Transverse colon (tissue), 4 donors: ENCODE measurements at regions not wholly inside any gene's neighbourhood (a gene's known extent, or its start where the extent isn't known, plus 50 kb on each side); places are given as distances from the start of the nearest gene placed in this dataset.

Experiments used
- DNase-seq: peaks from one replicate; pipeline ENCODE4 v3.0.0-alpha.2; 2019
- H3K27ac ChIP-seq, 4 donors: fragments of 200-600 bp; sonication (generic); 2 replicates each; pipeline ENCODE4 v1.5.1; 2016 to 2018; ENCODE audit warnings: inconsistent platforms in 4 of 4
- H3K27me3 ChIP-seq: fragments of 200-600 bp; sonication (generic); 2 replicates; pipeline ENCODE4 v1.5.1; 2017; ENCODE audit warnings: inconsistent platforms
- H3K36me3 ChIP-seq, 4 donors: fragments of 200-600 bp; sonication (generic); 2 replicates each; pipeline ENCODE4 v1.5.1; 2017 to 2019; ENCODE audit warnings: inconsistent platforms in 4 of 4
- H3K4me1 ChIP-seq, 4 donors: fragments of 200-600 bp; sonication (generic); 2 replicates each; pipeline ENCODE4 v1.5.1; 2017 to 2020; ENCODE audit warnings: inconsistent platforms in 4 of 4
- H3K4me3 ChIP-seq, 4 donors: fragments of 200-600 bp; sonication (generic); 1 replicate in 1 of 4; 2 replicates in 3 of 4; pipeline versions ENCODE4 v1.5.1 to v1.6.1; 2017 to 2019; ENCODE audit warnings: inconsistent platforms in 4 of 4
- H3K9me3 ChIP-seq, 2 donors: fragments of 200-600 bp; sonication (generic); 2 replicates each; pipeline ENCODE4 v1.5.1; 2017 to 2019; ENCODE audit warnings: inconsistent platforms in 2 of 2
- CTCF ChIP-seq, 5 experiments: fragments of 200-600 bp in 3 of 5; fragments of 450-650 bp in 2 of 5; sonication (generic) in 3 of 5; IDR thresholded peaks; 1 replicate in 2 of 5; 2 replicates in 3 of 5; pipeline ENCODE4 v1.5.1; 2016 to 2017; ENCODE audit warnings: antibody characterized with exemption in 5 of 5, inconsistent platforms in 3 of 5, mild to moderate bottlenecking in 2 of 5, moderate library complexity in 1 of 5
- EP300 ChIP-seq: sonication (generic); formaldehyde crosslinking; IDR thresholded peaks from one replicate; pipeline ENCODE4 v1.6.1; 2017; ENCODE audit warnings: antibody characterized with exemption, low read depth
- POLR2A ChIP-seq: fragments of 450-650 bp; IDR thresholded peaks from one replicate; pipeline ENCODE4 v1.6.1; 2016; ENCODE audit warnings: antibody characterized with exemption, mild to moderate bottlenecking, moderate library complexity
- POLR2AphosphoS5 ChIP-seq, 3 donors: sonication (generic); formaldehyde crosslinking; IDR thresholded peaks; one replicate each; pipeline ENCODE4 v1.6.1; 2016; ENCODE audit warnings: antibody characterized with exemption in 3 of 3
- WGBS, 2 donors: methylation state at CpG; one replicate each; pipeline ENCODE4 v1.1.5; 2018; ENCODE audit warnings: low coverage in 1 of 2; 5-methylcytosine and 5-hydroxymethylcytosine counted together
- in situ Hi-C, 4 donors: fragments of 200-750 bp; cut with MboI; loops; one replicate each; pipeline versions ENCODE4 v1.15.0 to v1.15.1; 2017; ENCODE audit warnings: low sequenced_read_pairs in 3 of 4, low pct_ligation_motif_present in 1 of 4, low pct_unique_long_range_greater_than_20kb in 1 of 4
- intact Hi-C: fragments of 100-400 bp; cut with DNase I; formaldehyde crosslinking; loops from one replicate; pipeline ENCODE4 v1.15.1; 2023; ENCODE audit warnings: low total_unique reads

- TF ChIP-seq EP300 (no peak), POLR2AphosphoS5 (IDR thresholded peaks at IDR 0.05) (no peak), CTCF (IDR thresholded peaks at IDR 0.05) (no peak), POLR2A (no peak)
- Histone ChIP-seq H3K36me3 (no peaks in the 10 kb centered on the region), H3K4me3 (no peak overlapping the region), H3K27ac (no peak overlapping the region), H3K4me1 (no peaks in the 10 kb centered on the region), H3K9me3 (peaks cover 0 to 5% of the 10 kb centered on the region in 2 donors), H3K27me3 (no peaks in the 10 kb centered on the region)
- WGBS, 2 donors: 88 to 93% methylated on average over 2 of the region's 2 CpGs
- DNase-seq: no peak
- intact Hi-C loops (no loop called here), in situ Hi-C loops (no loop called here)
Observed at GRCh38 chr14:26320886-26321285, 276.9 kb downstream of the NOVA1 start.

- no peak for DNase-seq
- no peak overlapping the region for H3K4me3 ChIP-seq
- intact Hi-C loops: no loop called here
- 74 to 84% methylated on average over 5 of the region's 5 CpGs for WGBS, 2 donors
- in situ Hi-C loops: no loop called here
- H3K27ac ChIP-seq: no peak overlapping the region
- H3K9me3 ChIP-seq: peaks cover 0 to 5% of the 10 kb centered on the region in 2 donors
- H3K36me3 ChIP-seq: no peaks in the 10 kb centered on the region
- H3K27me3 ChIP-seq: no peaks in the 10 kb centered on the region
- TF ChIP-seq POLR2A (no peak), POLR2AphosphoS5 (IDR thresholded peaks at IDR 0.05) (no peak), CTCF (IDR thresholded peaks at IDR 0.05) (no peak), EP300 (no peak)
- H3K4me1 ChIP-seq: no peaks in the 10 kb centered on the region
Observed at GRCh38 chr14:26319139-26319864, 278.5 kb downstream of the NOVA1 start.

GRCh38 chr14:26304056-26304455 lies 293.8 kb downstream of the NOVA1 start:
- Histone ChIP-seq H3K4me3 (no peak overlapping the region), H3K9me3 (no peaks in the 10 kb centered on the region), H3K27ac (no peak overlapping the region), H3K36me3 (no peaks in the 10 kb centered on the region), H3K4me1 (no peaks in the 10 kb centered on the region), H3K27me3 (no peaks in the 10 kb centered on the region)
- intact Hi-C loops (no loop called here), in situ Hi-C loops (no loop called here)
- no peak for TF ChIP-seq POLR2AphosphoS5 (IDR thresholded peaks at IDR 0.05)
- no peak for TF ChIP-seq CTCF (IDR thresholded peaks at IDR 0.05)
- no peak for TF ChIP-seq POLR2A
- no peak for DNase-seq

GRCh38 chr14:26293909-26294308 lies 303.9 kb downstream of the NOVA1 start:
- in situ Hi-C loops: no loop called here

More at GRCh38 chr14:26293909-26294308, 303.9 kb downstream of the NOVA1 start:
- no peaks in the 10 kb centered on the region for H3K27me3 ChIP-seq
- intact Hi-C loops: no loop called here
- H3K4me3 ChIP-seq: no peak overlapping the region
- no peak overlapping the region for H3K27ac ChIP-seq
- 90% methylated on average over 3 of the region's 3 CpGs for WGBS, 2 donors
- no peaks in the 10 kb centered on the region for H3K36me3 ChIP-seq
- DNase-seq: no peak
- no peaks in the 10 kb centered on the region for H3K9me3 ChIP-seq
- H3K4me1 ChIP-seq: no peaks in the 10 kb centered on the region
- TF ChIP-seq CTCF (IDR thresholded peaks at IDR 0.05) (no peak), POLR2AphosphoS5 (IDR thresholded peaks at IDR 0.05) (no peak), POLR2A (no peak), EP300 (no peak)
